ENCODE measurements at regions not wholly inside any gene's neighbourhood (a gene's known extent, or its start where the extent isn't known, plus 50 kb on each side); places are given as distances from the start of the nearest gene placed in this dataset.

DNA sequence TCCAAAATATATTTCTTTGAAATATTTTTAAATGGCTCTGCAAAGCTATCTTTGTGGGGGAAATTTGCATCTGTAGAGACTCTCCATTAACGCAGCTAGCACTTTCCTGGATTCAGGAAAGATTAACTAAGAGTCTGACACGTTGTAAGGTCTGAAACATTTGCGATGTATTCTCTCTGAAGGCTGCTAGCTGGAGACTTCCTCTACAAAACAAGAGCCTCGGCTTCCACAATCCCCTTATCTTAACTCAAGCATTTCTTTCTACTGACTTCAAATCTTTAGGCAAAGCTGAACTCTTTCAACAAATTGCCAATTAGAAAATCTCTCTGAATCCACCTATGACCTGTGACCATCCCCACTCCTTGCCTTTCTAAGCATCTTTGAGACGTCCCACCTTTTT is 250.5 kb downstream of the KLF13 start:
- Histone ChIP-seq H3F3A (ENCODE audit: low read length, unreplicated experiment) (no peaks in the 10 kb centered on the region), H3K4me1 (ENCODE audit: insufficient read depth, low read length) (no peaks in the 10 kb centered on the region), H3K4me2 (ENCODE audit: low read length) (no peak overlapping the region), H3K27ac (ENCODE audit: low read length) (no peak overlapping the region), H3K79me2 (ENCODE audit: low read length) (no peaks in the 10 kb centered on the region), H2AFZ (ENCODE audit: low read length) (no peak overlapping the region), H3K9ac (ENCODE audit: low read length) (no peak overlapping the region), H3K36me3 (ENCODE audit: low read depth, low read length) (no peaks in the 10 kb centered on the region), H3K4me3 (ENCODE audit: low read length) (no peak overlapping the region), H3K9me2 (replicated peaks; ENCODE audit: low read length) (no peaks in the 10 kb centered on the region), H3K9me3 (ENCODE audit: low read length) (no peaks in the 10 kb centered on the region), H4K20me1 (ENCODE audit: low read length) (no peaks in the 10 kb centered on the region), H3K27me3 (ENCODE audit: low read length) (peaks cover 17% of the 10 kb centered on the region)
- TF ChIP-seq, protein P1, sequence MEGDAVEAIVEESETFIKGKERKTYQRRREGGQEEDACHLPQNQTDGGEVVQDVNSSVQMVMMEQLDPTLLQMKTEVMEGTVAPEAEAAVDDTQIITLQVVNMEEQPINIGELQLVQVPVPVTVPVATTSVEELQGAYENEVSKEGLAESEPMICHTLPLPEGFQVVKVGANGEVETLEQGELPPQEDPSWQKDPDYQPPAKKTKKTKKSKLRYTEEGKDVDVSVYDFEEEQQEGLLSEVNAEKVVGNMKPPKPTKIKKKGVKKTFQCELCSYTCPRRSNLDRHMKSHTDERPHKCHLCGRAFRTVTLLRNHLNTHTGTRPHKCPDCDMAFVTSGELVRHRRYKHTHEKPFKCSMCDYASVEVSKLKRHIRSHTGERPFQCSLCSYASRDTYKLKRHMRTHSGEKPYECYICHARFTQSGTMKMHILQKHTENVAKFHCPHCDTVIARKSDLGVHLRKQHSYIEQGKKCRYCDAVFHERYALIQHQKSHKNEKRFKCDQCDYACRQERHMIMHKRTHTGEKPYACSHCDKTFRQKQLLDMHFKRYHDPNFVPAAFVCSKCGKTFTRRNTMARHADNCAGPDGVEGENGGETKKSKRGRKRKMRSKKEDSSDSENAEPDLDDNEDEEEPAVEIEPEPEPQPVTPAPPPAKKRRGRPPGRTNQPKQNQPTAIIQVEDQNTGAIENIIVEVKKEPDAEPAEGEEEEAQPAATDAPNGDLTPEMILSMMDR (conservative IDR thresholded peaks at IDR 0.05; ENCODE audit: low read depth, low read length) = no peak
- no peak for TF ChIP-seq EZH2 (IDR thresholded peaks at IDR 0.05; ENCODE audit: low read length, unreplicated experiment)
- no peak for TF ChIP-seq EZH2phosphoT487 (IDR thresholded peaks at IDR 0.05; ENCODE audit: borderline replicate concordance, low read length)
- no peak for DNase-seq
- ChIA-PET CTCF (interaction anchor here (0.5 kb wide), 1 partner anchor 88 kb away, joined by 5 read pairs; no protein-coding TSS in a partner anchor), POLR2A (ENCODE audit: unreplicated experiment) (no interaction called here)
- no peak for ATAC-seq
- intact Hi-C loops (cut with micrococcal nuclease) = no loop called here
- no TSS peak for BruUV-seq (replicated peaks)

DNA sequence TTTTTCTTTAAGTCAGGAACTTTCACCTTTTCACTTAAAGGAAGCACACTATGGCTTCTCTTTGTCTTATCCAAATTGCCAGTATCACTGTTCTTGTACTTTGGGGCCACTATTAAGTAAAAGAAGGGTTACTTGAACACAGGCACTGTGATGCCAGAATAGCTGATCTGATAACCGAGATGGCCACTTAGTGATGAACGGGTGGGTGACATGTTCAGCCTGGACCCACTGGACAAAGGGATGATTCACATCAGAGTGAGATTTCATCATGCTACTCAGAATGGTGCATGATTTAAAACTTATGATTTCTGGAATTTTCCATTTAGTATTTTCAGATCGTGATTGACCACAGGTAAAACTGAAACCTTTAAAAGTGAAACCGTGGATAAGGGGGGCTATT is 252.6 kb downstream of the KLF13 start:
- H2AFZ ChIP-seq (ENCODE audit: low read length) = no peak overlapping the region
- no peak overlapping the region for H3K4me2 ChIP-seq (ENCODE audit: low read length)
- H3K27me3 ChIP-seq (ENCODE audit: low read length) = peaks cover 16% of the 10 kb centered on the region
- no peaks in the 10 kb centered on the region for H3K9me3 ChIP-seq (ENCODE audit: low read length)
- no peaks in the 10 kb centered on the region for H3K79me2 ChIP-seq (ENCODE audit: low read length)
- intact Hi-C loops (cut with micrococcal nuclease) = no loop called here
- no peak overlapping the region for H3K9ac ChIP-seq (ENCODE audit: low read length)
- no peaks in the 10 kb centered on the region for H3F3A ChIP-seq (ENCODE audit: low read length, unreplicated experiment)
- no peaks in the 10 kb centered on the region for H3K9me2 ChIP-seq (replicated peaks; ENCODE audit: low read length)
- ATAC-seq (no peak), DNase-seq (no peak)
- no peak overlapping the region for H3K27ac ChIP-seq (ENCODE audit: low read length)
- no peaks in the 10 kb centered on the region for H3K4me1 ChIP-seq (ENCODE audit: insufficient read depth, low read length)
- ChIA-PET POLR2A (ENCODE audit: unreplicated experiment) (no interaction called here), CTCF (no interaction called here)
- H3K36me3 ChIP-seq (ENCODE audit: low read depth, low read length) = no peaks in the 10 kb centered on the region
- no peaks in the 10 kb centered on the region for H4K20me1 ChIP-seq (ENCODE audit: low read length)
- no TSS peak for BruUV-seq (replicated peaks)
- no peak overlapping the region for H3K4me3 ChIP-seq (ENCODE audit: low read length)
- TF ChIP-seq, protein P1 (conservative IDR thresholded peaks at IDR 0.05; ENCODE audit: low read depth, low read length) = no peak
- TF ChIP-seq EZH2phosphoT487 (IDR thresholded peaks at IDR 0.05; ENCODE audit: borderline replicate concordance, low read length) (no peak), EZH2 (IDR thresholded peaks at IDR 0.05; ENCODE audit: low read length, unreplicated experiment) (no peak)

DNA sequence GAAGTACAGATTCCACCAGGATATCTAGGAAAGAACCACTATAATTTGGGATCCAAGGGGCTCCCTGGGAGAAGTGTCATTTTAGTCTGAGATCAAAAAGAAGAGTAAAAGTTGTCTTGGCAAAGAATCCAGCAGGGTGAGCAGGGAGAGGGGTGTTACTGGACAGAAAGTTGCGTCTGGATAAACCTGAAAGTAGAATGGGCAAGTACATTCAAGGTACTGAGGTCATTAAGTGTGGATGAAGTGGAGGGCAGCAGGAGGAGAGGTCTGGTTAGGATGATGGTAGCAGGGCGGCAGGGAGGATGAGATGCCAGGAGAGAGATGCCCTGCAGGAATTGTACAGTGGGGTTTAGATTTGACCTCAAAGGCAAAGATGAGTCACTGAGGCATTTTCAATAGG is 253.3 kb downstream of the KLF13 start:
- DNase-seq = no peak
- no peak overlapping the region for H3K4me3 ChIP-seq (ENCODE audit: low read length)
- ChIA-PET POLR2A (ENCODE audit: unreplicated experiment) (no interaction called here), CTCF (no interaction called here)
- no peak overlapping the region for H3K27ac ChIP-seq (ENCODE audit: low read length)
- H3K9me3 ChIP-seq (ENCODE audit: low read length) = no peaks in the 10 kb centered on the region
- no peak for ATAC-seq
- TF ChIP-seq EZH2phosphoT487 (IDR thresholded peaks at IDR 0.05; ENCODE audit: borderline replicate concordance, low read length) (no peak), EZH2 (IDR thresholded peaks at IDR 0.05; ENCODE audit: low read length, unreplicated experiment) (no peak)
- intact Hi-C loops (cut with micrococcal nuclease) = no loop called here
- H3K4me1 ChIP-seq (ENCODE audit: insufficient read depth, low read length) = no peaks in the 10 kb centered on the region
- no TSS peak for BruUV-seq (replicated peaks)
- no peak overlapping the region for H3K9ac ChIP-seq (ENCODE audit: low read length)
- H2AFZ ChIP-seq (ENCODE audit: low read length) = no peak overlapping the region
- no peaks in the 10 kb centered on the region for H3K79me2 ChIP-seq (ENCODE audit: low read length)
- H3K36me3 ChIP-seq (ENCODE audit: low read depth, low read length) = no peaks in the 10 kb centered on the region
- no peaks in the 10 kb centered on the region for H3F3A ChIP-seq (ENCODE audit: low read length, unreplicated experiment)
- no peaks in the 10 kb centered on the region for H4K20me1 ChIP-seq (ENCODE audit: low read length)
- no peaks in the 10 kb centered on the region for H3K9me2 ChIP-seq (replicated peaks; ENCODE audit: low read length)
- H3K27me3 ChIP-seq (ENCODE audit: low read length) = peaks cover 16% of the 10 kb centered on the region
- H3K4me2 ChIP-seq (ENCODE audit: low read length) = no peak overlapping the region

Data from PC-3 (cell line).